Stimulated activated CD8-positive, alpha-beta memory T cell treated with anti-CD3 and anti-CD28 coated beads, Interleukin-4, amount 100 ng/mL, for 1 hour (primary cell): ENCODE measurements at regions not wholly inside any gene's neighbourhood (a gene's known extent, or its start where the extent isn't known, plus 50 kb on each side); places are given as distances from the start of the nearest gene placed in this dataset.
"Not testable (repeated sequence)": the region's sequence is repeated elsewhere in the genome, so short reads cannot be mapped to it uniquely, and the experiment has no call there.

Experiments used
- DNase-seq, 2 donors: peaks; one replicate each; pipeline ENCODE4 v3.0.0-alpha.2; 2020; ENCODE audit warnings: low read depth in 2 of 2, low spot score in 1 of 2

DNA sequence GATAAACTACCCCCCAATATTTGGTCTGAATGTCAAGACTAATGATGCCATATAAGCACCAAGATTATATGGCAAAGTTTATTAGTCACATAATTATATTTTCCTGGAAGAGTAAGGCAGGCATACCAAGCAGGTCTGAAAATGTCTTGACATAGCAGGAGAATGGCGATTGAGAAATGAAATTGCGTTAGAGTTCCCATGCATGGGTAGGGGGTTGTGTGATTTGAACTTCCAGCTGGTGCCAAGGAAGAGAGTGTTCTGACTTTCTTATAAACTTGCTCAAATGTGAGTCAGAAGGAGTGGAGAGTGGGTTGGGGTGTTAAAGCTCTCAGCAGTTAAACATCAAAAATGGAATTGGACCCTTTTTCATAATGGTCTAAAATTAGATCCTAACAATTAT is 1200.6 kb upstream of the ACO1 start:
- no peak for DNase-seq

GRCh38 chr9:31185831-31186230 is 1198.6 kb upstream of the ACO1 start:
- no peak for DNase-seq

DNA sequence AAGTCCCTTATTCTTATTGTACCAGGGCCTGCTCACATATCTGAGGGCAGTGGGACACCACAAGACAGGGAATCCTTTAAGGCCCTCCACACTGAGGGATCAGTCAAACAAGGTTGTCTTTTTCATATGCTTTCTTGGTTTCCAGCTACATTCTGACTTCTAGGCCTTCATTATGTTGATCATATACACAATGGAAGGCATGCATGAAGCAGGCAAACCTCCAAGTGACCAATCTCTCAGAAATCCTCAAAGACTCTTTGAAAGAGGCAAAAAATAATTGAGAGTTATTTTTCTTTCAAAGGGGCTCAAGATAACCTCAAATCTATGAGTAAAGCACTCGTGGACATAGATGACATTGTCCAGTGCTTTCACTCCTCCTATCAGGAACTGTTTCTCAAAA is 1195.9 kb upstream of the ACO1 start:
- no peak for DNase-seq

- no peak for DNase-seq
Measured at GRCh38 chr9:31210978-31211570, 1173.4 kb upstream of the ACO1 start.

DNA sequence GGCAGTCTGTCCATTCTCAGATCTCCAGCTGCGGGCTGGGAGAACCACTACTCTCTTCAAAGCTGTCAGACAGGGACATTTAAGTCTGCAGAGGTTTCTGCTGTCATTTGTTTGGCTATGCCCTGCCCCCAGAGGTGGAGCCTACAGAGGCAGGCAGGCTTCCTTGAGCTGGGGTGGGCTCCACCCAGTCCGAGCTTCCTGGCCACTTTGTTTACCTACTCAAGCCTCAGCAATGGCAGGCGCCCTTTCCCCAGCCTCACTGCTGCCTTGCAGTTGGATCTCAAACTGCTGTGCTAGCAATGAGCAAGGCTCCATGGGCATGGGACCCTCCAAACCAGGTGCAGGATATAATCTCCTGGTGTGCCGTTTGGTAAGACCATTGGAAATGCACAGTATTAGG is 1154.5 kb upstream of the ACO1 start:
- not testable (repeated sequence) for DNase-seq

DNA sequence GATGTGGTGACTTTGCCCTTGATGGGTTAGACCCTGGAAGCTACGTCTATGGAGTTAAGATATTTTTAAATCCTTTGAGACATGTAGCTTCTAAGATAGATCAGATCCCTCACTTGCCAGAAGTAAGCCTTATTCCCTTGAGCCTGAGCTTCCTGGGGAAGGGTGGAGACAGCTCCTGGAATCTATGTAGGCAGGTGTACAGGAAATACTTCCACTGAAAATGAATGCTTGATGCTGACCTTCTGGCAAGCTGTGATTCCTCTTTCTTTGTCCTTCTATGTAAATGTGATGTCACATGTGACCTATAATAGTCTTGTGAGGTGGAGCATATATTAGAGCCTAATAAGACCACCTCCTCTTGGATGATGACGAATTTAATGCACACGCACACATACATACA is 1152.0 kb upstream of the ACO1 start:
- no peak for DNase-seq

GRCh38 chr9:31236344-31236743 is 1148.1 kb upstream of the ACO1 start:
- no peak for DNase-seq

DNA sequence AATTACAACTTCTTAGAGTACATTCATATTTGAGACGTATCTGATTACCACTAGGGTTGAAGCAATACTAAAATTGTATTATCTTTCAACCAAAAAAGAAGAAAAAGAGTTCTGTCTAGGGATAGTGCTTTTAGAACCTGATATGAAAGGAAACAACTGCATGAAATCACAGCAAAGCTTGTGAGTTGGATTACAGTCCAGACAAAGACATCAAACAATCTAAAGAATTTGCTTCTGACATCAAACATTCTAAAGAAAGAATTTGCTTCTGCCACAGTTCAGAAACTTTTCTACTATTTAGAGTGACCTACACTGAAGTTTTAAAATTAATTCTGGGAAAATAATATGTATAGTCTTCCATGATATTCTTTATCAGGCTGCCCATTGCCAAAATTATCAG is 1141.1 kb upstream of the ACO1 start:
- no peak for DNase-seq

DNA sequence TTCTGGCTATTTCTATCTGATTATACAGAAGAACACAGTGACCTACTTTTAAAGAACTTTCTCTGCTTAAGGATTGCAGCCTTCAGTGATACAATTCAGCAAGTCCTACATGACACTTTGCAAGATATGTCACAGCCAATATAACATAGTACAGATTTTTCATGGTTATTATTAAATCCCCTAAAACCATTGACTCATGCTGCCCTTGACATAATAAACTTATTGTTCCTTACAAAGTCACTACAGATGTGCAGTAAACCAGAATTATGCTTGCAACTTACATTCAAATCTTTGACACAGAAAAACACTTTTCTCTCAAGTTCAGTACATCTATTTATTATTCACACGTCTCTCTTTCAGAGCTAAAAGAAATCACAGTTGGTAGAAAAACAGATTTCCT is 1136.3 kb upstream of the ACO1 start:
- no peak for DNase-seq

- DNase-seq, result no peak
Measured at GRCh38 chr9:31251386-31251785, 1133.1 kb upstream of the ACO1 start.

DNA sequence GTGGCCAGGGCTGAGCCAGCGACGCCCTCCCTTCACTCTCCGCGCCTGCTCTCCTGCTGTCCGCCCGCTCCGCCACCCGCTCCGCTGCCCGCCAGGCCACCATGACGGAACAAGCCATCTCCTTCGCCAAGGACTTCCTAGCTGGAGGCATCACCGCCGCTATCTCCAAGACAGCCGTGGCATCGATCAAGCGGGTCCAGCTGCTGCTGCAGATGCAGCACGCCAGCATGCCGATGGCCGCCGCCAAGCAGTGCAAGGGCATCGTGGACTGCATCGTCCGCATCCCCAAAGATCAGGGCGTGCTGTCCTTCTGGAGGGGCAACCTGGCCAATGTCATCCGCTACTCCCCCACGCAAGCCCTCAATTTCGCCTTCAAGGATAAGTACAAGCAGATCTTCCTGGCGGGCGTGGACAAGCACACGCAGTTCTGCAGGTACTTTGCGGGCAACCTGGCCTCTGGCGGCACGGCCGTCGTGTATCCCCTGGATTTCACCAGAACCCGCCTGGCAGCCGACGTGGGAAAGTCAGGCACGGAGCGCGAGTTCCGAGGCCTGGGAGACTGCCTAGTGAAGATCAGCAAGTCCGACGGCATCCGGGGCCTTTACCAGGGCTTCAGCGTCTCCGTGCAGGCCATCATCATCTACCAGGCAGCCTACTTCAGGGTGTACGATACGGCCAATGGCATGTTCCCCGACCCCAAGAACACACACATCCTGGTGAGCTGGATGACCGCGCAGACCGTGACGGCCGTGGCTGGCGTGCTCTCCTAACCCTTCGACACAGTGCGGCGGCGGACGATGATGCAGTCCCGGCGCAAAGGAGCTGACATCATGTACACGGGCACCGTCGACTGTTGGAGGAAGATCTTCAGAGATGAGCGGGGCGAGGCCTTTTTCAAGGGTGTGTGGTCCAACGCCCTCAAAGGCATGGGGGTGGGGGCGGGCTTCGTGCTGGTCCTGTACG is 1130.4 kb upstream of the ACO1 start:
- DNase-seq, result no peak

DNA sequence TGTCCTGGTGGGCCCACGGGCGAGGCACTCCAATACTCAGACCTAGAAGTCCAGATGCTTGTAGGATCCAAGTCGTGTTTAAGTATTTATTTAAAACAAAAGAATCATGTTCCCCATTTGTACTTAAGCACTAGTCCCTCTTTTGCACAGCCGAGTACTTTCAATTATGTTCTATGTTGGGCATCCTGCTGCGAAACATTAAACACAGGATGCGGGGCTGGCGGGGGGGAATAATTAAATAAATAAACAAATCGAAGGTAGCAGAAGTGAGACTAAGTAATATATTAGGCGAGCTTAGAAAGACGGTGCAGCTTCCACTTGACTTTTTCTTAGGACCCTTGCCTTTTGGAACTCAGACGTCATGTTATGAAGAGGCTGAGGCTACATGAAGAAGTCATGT is 1129.2 kb upstream of the ACO1 start:
- no peak for DNase-seq

GRCh38 chr9:31259824-31260223 is 1124.6 kb upstream of the ACO1 start:
- DNase-seq, result no peak

GRCh38 chr9:31272456-31273295 is 1111.8 kb upstream of the ACO1 start:
- DNase-seq, result no peak

GRCh38 chr9:31275419-31275818 is 1109.0 kb upstream of the ACO1 start:
- DNase-seq, result no peak

- DNase-seq, result no peak
Measured at GRCh38 chr9:31290731-31291130, 1093.7 kb upstream of the ACO1 start.

DNA sequence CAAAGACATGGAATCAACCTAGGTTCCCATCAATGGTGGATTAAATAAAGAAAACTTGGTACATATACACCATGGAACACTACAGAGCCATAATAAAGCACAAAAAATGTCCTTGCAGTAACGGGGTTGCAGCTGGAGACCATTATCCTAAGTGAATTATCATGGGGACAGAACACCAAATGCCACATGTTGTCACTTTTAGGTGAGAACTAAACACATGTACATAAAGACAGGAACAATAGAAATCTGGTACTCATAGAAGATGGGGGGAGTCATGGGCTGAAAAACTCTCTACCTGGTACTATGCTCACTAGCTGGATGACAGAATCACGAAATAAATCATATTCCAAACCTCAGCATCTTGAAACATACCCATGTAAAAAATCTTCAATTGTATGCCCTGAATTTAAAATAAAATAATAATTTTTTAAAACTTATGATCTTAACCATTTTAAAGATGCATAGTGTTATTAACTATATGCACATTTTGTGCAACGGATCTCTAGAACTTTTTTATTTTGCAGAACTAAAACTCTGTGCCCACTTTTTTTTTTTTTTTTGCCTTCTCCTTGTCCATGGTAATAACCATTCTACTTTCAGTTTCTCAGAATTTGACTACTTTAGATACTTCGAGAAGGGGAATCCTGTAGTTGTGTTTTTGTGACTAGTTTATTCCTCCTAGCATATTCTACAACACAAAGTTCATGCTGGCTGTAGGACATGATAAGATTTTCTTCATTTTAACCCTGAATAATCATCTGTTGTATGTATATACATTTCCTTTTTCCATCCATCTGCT is 1081.6 kb upstream of the ACO1 start:
- no peak for DNase-seq

- no peak for DNase-seq
Measured at GRCh38 chr9:31304576-31304975, 1079.9 kb upstream of the ACO1 start.

DNA sequence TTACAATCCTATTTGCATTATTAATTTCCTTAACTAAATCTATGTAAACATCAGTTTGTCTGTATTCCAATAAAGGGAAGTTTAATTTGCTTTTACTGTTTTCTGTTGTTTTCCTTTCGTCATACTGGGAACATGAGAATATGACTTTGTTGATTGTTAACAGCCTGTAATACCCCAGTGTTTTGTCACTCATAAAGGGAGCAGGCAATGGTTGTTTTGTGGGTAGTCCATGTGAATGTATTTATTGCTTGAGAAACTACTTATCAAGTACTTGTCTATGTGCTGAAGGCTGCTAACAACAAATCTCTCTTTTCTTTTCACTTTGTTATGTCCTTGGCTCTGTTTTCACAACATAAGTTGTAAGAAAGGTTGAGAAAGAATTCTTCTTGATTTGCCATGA is 1070.2 kb upstream of the ACO1 start:
- no peak for DNase-seq

- DNase-seq, result no peak
Measured at GRCh38 chr9:31320494-31320893, 1063.9 kb upstream of the ACO1 start.

DNA sequence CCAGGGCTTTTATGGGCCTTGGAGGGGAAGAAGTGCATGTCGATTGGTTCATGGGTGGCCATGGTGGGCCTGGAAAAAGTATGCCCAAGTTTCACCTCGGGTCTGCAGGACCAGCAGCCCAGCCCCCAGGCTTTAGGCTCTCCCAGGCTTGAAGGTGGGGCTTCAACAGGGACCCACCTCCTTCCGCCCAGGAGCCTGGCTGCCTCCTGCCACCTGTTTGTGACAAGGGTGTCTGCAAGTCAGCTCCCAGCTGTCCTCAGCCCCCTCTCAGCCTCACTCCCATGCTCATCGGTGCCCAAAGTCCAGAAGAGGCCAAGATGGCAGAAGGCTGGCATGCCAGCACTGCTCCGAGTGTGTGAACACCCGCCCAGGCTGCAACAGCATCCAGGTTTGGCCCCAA is 1063.2 kb upstream of the ACO1 start:
- no peak for DNase-seq
